CD4-positive, alpha-beta T cell treated with Interleukin-15 for 4 hours (primary cell): ENCODE measurements at regions not wholly inside any gene's neighbourhood (a gene's known extent, or its start where the extent isn't known, plus 50 kb on each side); places are given as distances from the start of the nearest gene placed in this dataset.

ENCODE experiments used
- DNase-seq: peaks from one replicate; pipeline ENCODE4 v3.0.0-alpha.2; 2020; ENCODE audit warnings: low spot score

GRCh38 chr2:176468457-176469113 lies 199.3 kb downstream of the MTX2 start:
- DNase-seq = no peak

- no peak for DNase-seq
Measured at GRCh38 chr2:176470713-176471112, 201.5 kb downstream of the MTX2 start.

GRCh38 chr2:176471949-176472348 lies 202.7 kb downstream of the MTX2 start:
- DNase-seq = no peak

GRCh38 chr2:176473177-176473576 lies 203.9 kb downstream of the MTX2 start:
- DNase-seq = peak; percentile 3

DNA sequence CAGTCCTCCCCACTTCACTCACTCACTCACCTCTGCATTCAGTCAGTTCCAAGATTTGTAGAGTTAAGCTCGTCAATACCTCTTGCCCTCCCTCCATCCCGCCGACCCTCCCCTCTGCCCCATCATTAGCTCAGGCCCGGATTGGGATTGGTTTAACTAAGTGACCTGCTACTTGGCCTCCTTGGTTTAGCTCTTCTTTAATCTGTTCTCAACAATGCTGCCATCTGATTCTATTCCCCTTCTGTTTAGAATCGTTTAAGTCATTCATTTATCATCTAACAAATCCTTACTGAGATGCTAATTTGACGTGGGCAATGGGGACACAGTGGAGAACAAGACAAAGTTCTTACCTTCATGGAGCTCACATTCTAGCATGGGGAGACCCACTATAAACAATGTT lies 204.6 kb downstream of the MTX2 start:
- no peak for DNase-seq

DNA sequence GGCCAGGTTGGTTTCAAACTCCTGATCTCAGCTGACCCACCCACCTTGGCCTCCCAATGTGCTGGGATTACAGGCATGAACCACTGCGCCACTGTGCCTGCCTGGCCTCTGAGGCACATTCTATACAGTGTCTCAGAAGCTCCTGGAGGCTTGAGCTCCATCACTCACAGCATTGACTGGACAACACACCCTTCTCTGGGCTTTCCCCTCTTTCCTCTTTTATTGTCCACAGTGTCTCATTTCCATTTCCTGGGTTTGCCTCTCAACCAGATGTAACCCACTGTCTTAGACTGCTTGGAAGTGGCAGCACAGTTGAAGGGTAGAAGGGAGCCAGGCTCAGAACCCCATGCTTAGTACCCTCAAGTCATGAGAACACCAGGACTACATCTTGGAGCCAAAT lies 208.1 kb downstream of the MTX2 start:
- no peak for DNase-seq

GRCh38 chr2:176479961-176480360 lies 210.7 kb downstream of the MTX2 start:
- DNase-seq = no peak

GRCh38 chr2:176482107-176482506 lies 212.9 kb downstream of the MTX2 start:
- DNase-seq = no peak

GRCh38 chr2:176483476-176483875 lies 214.2 kb downstream of the MTX2 start:
- DNase-seq = no peak

DNA sequence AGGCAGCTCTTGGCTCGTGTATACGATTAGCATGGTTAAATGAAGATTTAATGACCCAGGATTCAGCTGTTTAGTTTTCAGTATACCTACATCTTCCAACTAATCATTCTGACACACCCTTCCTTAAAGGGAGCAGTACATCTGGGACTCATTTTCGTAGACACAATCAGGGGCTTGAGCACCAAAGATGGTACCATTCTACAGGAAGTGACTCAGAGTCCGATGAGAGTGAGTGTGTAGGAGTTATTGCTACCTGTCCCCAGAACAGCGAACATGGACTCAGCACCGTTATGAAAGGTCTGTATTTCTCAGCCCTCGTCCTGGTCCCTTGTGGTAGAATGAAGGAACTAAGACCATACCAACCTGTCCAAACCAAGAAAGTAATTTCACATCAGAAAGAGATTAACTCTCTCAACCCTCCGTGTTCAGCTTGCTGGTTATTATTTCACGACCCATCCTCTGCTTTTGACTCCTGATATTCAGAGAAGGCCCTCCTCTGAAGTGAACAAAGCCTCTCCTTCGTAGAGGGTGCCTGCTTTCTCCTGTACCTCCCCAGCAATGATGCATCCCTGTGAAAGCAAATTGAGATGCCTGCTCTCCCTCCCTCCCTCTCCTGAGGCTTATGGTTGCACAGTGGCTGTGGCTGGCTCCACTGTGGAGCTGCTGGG lies 214.8 kb downstream of the MTX2 start:
- no peak for DNase-seq

DNA sequence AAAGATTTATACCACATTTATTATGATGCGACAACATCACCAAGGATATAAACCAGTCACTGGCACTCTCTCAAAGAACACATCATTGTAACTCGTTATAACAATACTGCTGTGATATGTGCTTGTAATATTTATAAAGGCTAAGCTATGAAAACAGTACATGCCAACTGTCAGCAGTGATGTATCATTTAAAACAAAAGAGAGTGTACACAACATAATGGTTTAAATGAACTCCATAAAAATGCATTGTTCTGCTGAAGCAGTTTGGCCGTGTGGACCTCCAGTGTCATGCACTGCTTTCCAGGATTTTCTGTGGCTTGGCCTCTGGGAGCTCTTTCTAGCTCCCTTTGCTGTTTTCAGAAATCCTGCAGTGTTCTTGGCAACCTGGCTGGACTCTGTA lies 215.6 kb downstream of the MTX2 start:
- no peak for DNase-seq

- no peak for DNase-seq
Measured at GRCh38 chr2:176488431-176488830, 219.2 kb downstream of the MTX2 start.

DNA sequence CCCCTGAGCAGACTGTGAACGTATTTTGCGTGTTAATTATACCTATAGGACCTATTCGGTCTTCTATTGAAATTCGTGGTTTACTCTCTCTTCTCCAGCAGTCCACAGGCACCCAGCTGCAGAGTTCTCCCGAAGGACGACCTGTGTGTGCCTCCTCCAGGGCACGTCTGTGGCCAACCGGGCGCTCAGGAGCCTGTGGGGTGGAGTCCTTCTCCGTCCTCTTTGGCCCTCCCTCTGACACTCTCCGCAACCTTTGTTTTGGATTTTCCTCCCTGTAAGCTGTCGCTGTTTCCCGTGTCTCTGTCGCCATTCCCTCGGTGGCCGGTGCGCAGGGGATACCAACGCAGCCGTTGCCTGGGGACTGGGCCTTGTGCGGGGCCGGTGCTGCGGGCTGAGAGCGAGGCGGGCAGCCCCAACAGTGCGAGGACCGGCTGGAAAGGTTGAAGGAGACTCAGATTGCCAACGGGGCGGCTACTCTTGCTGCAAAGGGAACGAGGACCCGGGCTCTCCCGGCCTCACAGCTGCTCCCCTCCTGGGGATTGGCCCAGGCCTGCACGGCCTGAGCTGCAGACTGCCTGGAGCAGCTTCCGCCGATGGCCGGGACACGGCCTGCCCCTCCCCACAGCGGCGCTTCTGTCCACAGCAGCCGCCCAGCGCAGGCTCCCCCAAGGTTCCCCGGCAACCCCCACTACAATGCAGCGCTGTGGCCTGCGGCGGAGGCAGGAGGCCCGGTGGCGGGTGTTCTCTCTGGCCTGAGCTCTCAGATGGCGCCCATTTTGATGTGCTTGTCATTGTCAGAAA lies 221.0 kb downstream of the MTX2 start:
- DNase-seq = no peak

DNA sequence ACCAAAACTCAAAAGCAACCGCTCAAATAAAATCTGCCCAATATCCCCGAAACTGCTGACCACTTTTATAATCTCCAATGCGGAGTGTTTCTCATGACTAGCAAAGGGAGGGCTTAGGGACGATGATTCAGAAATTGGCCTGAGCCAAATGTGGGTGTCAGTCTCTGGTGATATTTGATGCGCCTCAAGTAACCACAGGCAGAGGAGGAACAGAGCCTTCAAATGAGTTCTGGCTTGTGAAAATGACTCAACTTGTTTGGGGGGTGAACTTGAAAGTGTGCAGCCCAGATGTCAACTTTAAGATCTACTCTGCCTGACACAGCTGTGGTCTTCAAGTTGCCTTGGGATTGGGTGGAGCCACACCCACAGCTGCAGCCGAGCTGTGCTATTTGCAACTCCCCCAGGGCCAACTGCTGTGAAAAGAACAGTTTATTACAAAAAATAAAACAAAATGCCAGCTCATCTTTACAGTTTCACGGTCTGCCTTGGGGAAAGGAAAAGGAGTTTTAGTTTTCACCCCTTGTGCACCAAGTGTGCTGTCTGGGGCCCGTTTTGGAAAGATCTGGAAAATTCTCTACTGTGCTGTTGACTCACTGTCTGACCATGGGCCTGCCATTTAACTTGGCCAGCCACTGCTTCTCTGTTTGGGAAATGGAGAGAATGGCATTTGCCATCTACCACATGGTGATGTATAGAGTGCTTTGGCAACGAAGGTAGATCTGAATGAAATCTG lies 222.1 kb downstream of the MTX2 start:
- peak; percentile 22 for DNase-seq

DNA sequence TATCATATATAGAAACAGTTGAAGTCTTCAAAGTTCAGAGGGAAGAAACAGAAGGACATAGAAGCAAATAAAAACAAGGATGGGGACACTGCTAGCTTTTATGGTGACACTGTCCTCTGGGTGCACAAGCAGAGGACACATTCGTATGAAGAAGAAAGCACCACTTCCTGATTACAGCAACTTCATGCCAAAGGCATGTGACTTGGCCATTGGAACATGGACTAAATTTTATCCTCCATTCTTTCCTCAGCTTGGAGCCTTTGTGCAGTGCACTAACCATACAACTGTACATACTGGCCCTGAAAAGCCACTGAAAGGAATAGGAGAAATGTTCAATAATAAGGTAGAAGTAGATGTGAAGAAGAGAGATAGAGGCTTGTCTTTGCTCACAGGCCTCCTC lies 223.3 kb downstream of the MTX2 start:
- no peak for DNase-seq

GRCh38 chr2:176493226-176493825 lies 224.1 kb downstream of the MTX2 start:
- DNase-seq = no peak

GRCh38 chr2:176493909-176494308 lies 224.7 kb downstream of the MTX2 start:
- no peak for DNase-seq

- DNase-seq = peak; percentile 1
Measured at GRCh38 chr2:176494949-176495353, 225.7 kb downstream of the MTX2 start.

- DNase-seq = no peak
Measured at GRCh38 chr2:176495826-176496225, 226.6 kb downstream of the MTX2 start.

- no peak for DNase-seq
Measured at GRCh38 chr2:176496761-176497160, 227.5 kb downstream of the MTX2 start.

DNA sequence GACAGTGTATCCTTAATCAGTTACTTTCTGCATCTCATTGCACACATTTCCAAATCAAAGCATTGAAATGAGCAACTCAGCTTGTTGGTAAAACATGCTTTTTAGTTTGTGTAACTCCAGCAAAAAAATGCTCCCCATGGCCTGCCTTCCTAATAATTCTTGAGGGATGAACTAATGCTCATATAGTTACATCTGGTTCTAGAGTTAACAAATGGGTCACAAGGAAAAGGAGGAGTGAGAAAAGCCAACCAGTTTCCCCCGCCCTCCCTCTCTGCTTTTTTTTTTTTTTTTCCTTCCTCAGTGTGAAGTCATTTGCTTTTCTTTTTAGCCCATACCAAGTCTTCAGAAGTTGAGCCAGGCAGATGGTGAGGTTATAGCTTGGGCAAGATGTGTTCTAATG lies 231.7 kb downstream of the MTX2 start:
- no peak for DNase-seq

DNA sequence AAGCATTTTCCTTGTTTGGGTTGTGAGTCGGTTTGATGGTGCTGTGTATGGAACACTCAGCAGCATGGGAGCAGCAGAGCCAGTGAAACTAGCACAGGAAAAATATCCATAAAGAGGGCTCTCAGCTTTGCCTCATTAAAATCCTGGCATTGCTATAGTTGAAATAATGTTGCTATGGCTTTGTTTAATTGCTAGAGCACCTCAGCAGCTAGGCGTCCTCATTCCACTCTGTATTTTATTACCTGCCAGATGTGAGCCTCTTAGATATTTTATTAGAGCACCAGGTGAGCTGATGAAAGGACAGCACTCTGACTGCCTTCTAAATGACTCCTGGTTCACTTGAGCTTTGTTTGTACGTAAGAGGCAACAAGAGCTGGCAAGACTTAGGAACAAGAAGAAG lies 232.4 kb downstream of the MTX2 start:
- no peak for DNase-seq
